GM19328 (cell line): ENCODE measurements at regions not wholly inside any gene's neighbourhood (a gene's known extent, or its start where the extent isn't known, plus 50 kb on each side); places are given as distances from the start of the nearest gene placed in this dataset.

Experiments
- ATAC-seq: cut with Tn5 transposase; IDR thresholded peaks from one replicate; pipeline ENCODE4 v1.9.1; 2021; ENCODE audit warnings: mild to moderate bottlenecking, moderate library complexity; ENCODE audit not compliant: unreplicated experiment

GRCh38 chr15:96075895-96076294 is 254.6 kb upstream of the NR2F2 start:
- ATAC-seq: no peak

GRCh38 chr15:96076350-96076749 is 254.2 kb upstream of the NR2F2 start:
- no peak for ATAC-seq

GRCh38 chr15:96079041-96079440 is 251.5 kb upstream of the NR2F2 start:
- no peak for ATAC-seq

- ATAC-seq: no peak
Measured at GRCh38 chr15:96079882-96080281, 250.6 kb upstream of the NR2F2 start.

GRCh38 chr15:96086164-96086563 is 244.3 kb upstream of the NR2F2 start:
- no peak for ATAC-seq

GRCh38 chr15:96087180-96087884 is 243.2 kb upstream of the NR2F2 start:
- ATAC-seq: no peak

- no peak for ATAC-seq
Measured at GRCh38 chr15:96088650-96089049, 241.8 kb upstream of the NR2F2 start.

- no peak for ATAC-seq
Measured at GRCh38 chr15:96089405-96090058, 241.0 kb upstream of the NR2F2 start.

- no peak for ATAC-seq
Measured at GRCh38 chr15:96092186-96092585, 238.3 kb upstream of the NR2F2 start.

- ATAC-seq: no peak
Measured at GRCh38 chr15:96093063-96093462, 237.4 kb upstream of the NR2F2 start.

- no peak for ATAC-seq
Measured at GRCh38 chr15:96097661-96098060, 232.8 kb upstream of the NR2F2 start.

GRCh38 chr15:96102631-96103030 is 227.9 kb upstream of the NR2F2 start:
- ATAC-seq: no peak

GRCh38 chr15:96106181-96106580 is 224.3 kb upstream of the NR2F2 start:
- no peak for ATAC-seq

GRCh38 chr15:96106628-96107027 is 223.9 kb upstream of the NR2F2 start:
- no peak for ATAC-seq

- ATAC-seq: no peak
Measured at GRCh38 chr15:96107916-96108315, 222.6 kb upstream of the NR2F2 start.

GRCh38 chr15:96108405-96108804 is 222.1 kb upstream of the NR2F2 start:
- ATAC-seq: no peak

GRCh38 chr15:96109820-96110219 is 220.7 kb upstream of the NR2F2 start:
- ATAC-seq: no peak

GRCh38 chr15:96112018-96112417 is 218.5 kb upstream of the NR2F2 start:
- ATAC-seq: no peak

GRCh38 chr15:96115642-96116041 is 214.9 kb upstream of the NR2F2 start:
- no peak for ATAC-seq

GRCh38 chr15:96117270-96117669 is 213.2 kb upstream of the NR2F2 start:
- no peak for ATAC-seq

- no peak for ATAC-seq
Measured at GRCh38 chr15:96119734-96120133, 210.8 kb upstream of the NR2F2 start.

GRCh38 chr15:96121086-96121920 is 209.2 kb upstream of the NR2F2 start:
- no peak for ATAC-seq
